Transverse colon (tissue), 4 donors: ENCODE measurements at regions not wholly inside any gene's neighbourhood (a gene's known extent, or its start where the extent isn't known, plus 50 kb on each side); places are given as distances from the start of the nearest gene placed in this dataset.

Experiments
- EP300 ChIP-seq: sonication (generic); formaldehyde crosslinking; IDR thresholded peaks from one replicate; pipeline ENCODE4 v1.6.1; 2017; ENCODE audit warnings: antibody characterized with exemption, low read depth
- POLR2A ChIP-seq: fragments of 450-650 bp; IDR thresholded peaks from one replicate; pipeline ENCODE4 v1.6.1; 2016; ENCODE audit warnings: antibody characterized with exemption, mild to moderate bottlenecking, moderate library complexity
- POLR2AphosphoS5 ChIP-seq, 3 donors: sonication (generic); formaldehyde crosslinking; IDR thresholded peaks; one replicate each; pipeline ENCODE4 v1.6.1; 2016; ENCODE audit warnings: antibody characterized with exemption in 3 of 3
- TF ChIP-seq, protein P1 (sequence below), 5 experiments: fragments of 200-600 bp in 3 of 5; fragments of 450-650 bp in 2 of 5; sonication (generic) in 3 of 5; IDR thresholded peaks; 1 replicate in 2 of 5; 2 replicates in 3 of 5; pipeline ENCODE4 v1.5.1; 2016 to 2017; ENCODE audit warnings: antibody characterized with exemption in 5 of 5, inconsistent platforms in 3 of 5, mild to moderate bottlenecking in 2 of 5, moderate library complexity in 1 of 5

DNA sequence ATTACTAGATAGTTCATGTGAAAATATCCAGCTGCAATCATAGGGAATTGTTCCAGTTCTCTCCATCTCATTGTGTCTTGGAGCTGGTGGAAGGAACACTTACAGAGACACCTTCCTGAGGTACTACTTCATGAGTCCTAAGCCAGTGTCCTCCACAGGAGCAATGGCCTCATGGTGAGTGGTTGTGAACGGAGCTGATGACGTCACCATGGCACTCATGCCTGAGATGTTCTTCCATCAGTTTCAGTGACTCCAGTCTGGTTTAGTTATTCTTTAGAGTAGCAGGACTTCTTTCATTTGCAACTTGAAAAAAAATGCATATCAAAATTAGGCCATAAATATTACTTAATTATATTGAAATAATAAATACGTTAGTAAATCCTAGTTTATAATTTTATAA, 418.6 kb downstream of the ZNF521 start:
- TF ChIP-seq POLR2A = no peak
- TF ChIP-seq, protein P1, sequence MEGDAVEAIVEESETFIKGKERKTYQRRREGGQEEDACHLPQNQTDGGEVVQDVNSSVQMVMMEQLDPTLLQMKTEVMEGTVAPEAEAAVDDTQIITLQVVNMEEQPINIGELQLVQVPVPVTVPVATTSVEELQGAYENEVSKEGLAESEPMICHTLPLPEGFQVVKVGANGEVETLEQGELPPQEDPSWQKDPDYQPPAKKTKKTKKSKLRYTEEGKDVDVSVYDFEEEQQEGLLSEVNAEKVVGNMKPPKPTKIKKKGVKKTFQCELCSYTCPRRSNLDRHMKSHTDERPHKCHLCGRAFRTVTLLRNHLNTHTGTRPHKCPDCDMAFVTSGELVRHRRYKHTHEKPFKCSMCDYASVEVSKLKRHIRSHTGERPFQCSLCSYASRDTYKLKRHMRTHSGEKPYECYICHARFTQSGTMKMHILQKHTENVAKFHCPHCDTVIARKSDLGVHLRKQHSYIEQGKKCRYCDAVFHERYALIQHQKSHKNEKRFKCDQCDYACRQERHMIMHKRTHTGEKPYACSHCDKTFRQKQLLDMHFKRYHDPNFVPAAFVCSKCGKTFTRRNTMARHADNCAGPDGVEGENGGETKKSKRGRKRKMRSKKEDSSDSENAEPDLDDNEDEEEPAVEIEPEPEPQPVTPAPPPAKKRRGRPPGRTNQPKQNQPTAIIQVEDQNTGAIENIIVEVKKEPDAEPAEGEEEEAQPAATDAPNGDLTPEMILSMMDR (IDR thresholded peaks at IDR 0.05) = no peak
- no peak for TF ChIP-seq POLR2AphosphoS5 (IDR thresholded peaks at IDR 0.05)
- no peak for TF ChIP-seq EP300
